NCI-H446 treated with DMSO at 0.1 percent for 48 hours (cell line): ENCODE measurements at regions not wholly inside any gene's neighbourhood (a gene's known extent, or its start where the extent isn't known, plus 50 kb on each side); places are given as distances from the start of the nearest gene placed in this dataset.

Experiments used
- DNase-seq: peaks from one replicate; lab custom pipeline; 2025; lab: John Stamatoyannopoulos, UW

- no peak for DNase-seq
Measured at GRCh38 chr7:67422601-67423000, 426.0 kb downstream of the TYW1 start.

DNA sequence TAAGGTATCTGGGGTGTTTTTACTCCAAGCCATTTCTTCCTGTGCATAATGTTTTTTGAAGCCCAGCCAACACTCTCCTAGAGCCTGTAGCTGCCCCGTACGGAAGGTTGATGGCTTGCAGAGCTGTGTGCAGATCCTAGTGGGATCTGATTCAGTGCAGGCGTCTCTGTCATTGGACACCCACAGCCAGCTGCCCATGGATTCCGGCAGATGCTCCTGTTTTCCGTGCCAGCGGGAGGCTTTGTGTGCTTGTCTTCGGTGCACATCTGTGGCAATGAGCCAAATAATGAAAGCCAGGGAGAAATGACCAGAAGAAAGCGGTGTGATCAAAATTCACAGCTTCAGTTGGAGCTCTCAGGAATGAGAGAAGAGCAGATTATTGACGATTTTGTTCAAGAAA is 426.4 kb downstream of the TYW1 start:
- peak; percentile 11 for DNase-seq

- no peak for DNase-seq
Measured at GRCh38 chr7:67426654-67427053, 430.0 kb downstream of the TYW1 start.

GRCh38 chr7:67429735-67430134 is 433.1 kb downstream of the TYW1 start:
- DNase-seq: no peak

DNA sequence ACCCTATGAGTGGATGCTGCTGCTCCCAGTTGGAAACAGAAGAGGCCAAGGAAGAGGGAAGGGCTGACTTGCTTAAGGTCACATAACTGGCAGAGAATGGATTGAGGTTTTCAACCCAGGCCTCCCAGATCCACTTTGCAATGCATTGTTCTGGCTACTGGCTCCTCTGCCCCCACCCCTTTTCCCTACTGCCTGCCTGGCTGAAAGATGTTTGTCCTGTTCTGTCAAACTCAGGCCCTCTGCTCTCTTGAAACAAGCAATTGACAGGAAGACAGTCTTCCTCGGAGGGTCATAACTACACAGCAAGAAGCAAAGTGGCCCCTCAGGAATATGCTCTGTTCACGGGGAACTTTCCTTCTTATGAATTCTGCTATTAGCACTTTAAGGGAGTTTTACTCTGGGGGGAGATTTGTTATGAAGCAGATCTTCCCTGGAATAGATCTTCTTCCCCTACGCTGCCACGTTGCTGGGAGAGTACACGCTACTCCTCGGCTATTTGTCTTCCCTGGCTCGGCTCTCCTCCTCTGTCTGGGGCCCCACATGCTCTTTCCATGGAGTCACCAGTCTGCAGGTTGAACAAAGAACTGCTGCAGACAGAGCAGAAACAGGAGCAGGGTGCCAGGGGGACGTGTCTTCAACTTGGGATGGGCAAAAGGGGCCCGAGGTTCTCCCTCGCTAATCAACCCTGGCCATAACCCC is 436.1 kb downstream of the TYW1 start:
- DNase-seq: no peak

DNA sequence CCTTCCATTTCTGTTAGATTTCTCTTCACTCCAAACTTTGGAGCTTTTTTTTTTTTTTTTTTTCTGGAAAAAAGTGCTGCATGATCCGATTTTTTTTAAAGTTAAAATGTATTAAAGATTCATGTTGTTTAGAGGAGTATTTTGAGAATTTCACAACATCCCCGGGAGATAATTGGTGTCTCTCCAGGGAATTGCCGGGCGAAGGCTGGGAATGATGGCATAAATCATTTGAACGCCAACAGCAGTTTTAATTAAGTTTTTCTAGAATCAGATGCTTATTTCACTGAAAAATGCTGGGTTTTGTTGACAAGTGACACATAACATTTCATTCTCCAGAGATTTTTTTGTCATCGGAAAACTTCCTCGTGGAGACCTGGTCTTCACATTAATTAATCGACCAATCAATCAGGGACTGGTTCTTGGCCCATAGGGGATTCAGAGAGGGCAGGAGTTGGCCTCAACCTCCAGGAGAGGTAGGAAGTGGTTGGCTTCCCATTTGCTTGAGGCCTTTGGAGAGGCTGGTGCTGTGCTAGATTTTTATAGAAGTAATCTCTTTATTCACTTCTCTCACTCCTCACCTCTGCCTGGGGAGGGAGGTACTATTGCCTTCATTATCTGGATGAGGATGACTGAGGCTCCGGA is 439.4 kb downstream of the TYW1 start:
- no peak for DNase-seq

GRCh38 chr7:67438198-67438882 is 441.7 kb downstream of the TYW1 start:
- DNase-seq: no peak

- DNase-seq: no peak
Measured at GRCh38 chr7:67438913-67439505, 442.4 kb downstream of the TYW1 start.

GRCh38 chr7:67440321-67440720 is 443.7 kb downstream of the TYW1 start:
- no peak for DNase-seq

DNA sequence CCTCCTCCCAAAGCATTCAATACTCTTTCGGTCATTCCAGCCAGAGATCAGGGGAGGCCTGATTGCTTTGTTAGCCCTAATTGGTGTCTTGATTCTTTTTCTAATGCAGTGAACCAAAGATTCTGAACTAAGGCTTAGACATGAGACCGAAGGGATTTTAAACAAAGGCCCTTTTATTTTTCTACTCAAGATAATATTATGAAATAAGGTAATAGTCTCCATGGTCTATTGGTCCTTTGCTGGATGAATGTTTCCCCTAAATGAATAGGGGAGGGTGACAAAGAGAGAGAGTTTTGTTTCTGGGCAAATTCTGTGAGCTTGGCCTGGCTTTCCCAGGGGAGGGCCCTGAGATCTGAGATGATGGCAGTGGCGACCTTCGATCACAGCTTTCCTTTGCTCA is 449.1 kb downstream of the TYW1 start:
- no peak for DNase-seq

DNA sequence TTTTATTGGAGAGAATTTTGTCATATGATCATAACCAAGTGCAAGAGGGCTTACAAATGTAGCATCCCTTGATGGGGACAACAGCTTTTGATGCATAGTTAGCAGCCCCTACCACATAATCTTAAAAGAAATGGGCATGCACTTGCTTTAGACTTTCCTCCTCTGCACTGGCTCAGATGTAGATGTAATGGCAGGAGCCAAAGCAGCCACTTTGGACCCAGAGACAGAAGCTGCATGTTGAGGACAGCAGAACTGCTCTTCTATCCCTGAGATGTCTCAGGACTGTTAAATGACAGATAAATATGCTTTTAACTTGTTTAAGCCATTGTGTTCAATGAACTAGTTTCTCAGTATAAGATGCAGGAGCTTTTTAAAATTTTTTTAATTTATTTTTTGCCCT is 450.7 kb downstream of the TYW1 start:
- DNase-seq: no peak

GRCh38 chr7:67448271-67448670 is 451.6 kb downstream of the TYW1 start:
- no peak for DNase-seq

DNA sequence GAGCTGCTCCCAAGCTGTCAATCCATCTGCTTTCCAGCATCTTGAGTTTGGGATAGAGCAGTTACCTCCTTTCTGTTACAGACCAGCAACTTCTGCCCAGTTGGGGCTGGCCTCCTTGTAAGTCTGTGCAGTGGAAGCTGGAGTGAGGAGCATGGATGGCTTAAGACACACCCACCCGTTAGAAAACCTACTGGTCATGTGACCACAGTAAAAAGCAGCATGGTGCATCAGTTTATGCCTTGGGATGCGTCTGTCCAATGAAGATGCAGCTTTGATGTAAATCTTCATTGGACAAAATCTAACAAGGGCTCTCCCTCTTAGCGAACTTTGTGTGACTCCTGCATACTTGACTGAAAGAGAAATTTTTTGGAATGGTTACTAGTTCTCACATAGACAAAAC is 453.5 kb downstream of the TYW1 start:
- DNase-seq: no peak

- DNase-seq: no peak
Measured at GRCh38 chr7:67451306-67451705, 454.7 kb downstream of the TYW1 start.

DNA sequence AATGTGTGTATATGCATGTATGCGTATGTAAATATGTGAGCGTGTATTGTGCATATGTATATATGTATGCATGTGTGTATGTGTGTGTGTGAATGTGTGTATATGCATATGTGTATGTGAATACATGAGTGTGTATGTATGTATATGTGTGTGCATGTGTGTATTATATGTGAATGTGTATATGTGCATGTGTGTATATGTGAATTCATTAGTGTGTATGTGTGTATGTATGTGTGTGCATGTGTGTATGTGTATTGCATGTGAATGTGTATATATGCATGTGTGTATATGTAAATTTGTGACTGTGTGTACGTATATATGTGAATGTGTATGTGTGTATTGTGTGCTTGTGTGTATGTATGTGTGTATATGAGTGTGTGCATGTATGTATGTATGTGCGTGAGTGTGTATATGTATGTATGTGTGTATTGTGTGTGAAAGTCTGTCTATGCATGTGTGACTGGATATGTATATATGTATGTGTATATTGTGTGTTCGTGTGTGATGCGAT is 455.9 kb downstream of the TYW1 start:
- DNase-seq: no peak

DNA sequence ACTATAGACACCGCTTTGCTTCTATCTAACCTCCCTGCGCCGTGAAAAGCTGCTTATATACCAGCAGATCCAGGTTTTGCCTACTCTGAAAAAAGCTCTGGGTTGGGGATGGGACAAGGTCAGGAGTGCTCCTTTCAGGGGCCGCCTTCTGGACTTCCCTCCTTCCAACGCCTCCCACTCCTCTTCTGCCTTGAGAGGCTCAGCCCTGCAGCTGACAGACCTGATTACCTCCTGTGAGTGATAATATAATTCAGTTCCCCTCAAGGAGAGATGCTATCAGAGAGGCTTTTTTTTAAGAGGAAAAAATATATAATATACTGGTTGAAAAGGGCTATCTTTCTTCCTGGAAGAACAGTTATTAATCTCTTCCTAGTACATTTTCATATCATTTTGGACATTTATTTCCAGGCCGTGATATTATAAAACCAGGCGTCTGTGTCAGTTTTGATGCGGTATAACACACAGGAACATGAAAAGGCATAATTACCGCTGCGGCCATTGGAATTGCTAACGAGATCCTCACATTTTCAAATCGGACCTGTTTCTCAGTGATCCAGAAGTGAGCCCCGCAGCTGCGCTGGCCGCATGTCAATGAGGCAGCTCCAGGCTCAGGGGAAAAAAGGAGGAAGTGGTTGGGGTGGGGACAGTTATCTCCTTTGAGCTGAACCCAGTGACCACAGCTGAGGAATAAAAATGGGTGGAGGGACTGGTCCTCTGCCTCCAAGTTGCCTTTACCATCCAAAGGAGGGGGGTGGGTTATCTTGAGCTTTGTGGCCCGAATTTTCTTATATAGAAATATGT is 457.1 kb downstream of the TYW1 start:
- DNase-seq: no peak

- DNase-seq: no peak
Measured at GRCh38 chr7:67455508-67455907, 458.9 kb downstream of the TYW1 start.

DNA sequence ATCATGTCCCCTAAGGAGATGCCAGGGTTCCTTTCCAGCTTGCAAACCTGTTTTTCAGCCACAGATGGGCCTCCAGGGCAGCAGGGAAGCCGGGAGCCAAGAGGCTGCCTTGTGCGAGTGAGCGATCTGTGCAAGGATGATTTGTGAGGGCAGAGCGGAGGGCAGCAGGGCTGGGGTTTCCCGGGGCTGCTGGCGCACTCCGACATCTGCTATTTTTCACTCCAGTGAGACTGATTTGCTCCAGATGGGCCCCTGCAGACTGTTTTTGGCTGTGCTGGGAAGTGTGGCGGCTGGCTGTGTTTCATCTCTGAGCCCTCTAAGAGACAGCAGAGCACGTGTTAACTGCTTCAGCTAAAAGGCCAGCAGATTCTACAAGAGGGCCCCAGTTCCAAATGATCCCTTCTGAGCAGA is 466.2 kb downstream of the TYW1 start:
- peak; percentile 90 for DNase-seq

DNA sequence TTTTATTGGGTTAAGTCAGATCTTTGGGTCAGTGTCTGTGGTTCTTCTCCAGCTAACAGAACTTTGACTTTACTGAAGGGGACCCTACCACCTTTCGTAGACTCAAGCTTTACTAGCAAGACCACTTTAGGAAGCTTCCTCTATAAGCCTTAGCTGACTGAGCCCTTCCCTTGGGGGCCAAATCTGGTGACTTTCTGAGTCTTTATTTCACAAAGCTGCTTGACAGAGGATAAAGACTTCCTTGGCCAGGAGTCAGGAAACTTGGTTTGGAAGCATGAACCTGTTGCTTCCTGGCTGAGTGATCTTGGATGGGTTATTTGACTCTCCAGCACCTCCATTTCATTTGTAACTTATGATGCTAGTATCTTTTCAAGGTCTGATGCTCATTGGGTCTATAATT is 466.7 kb downstream of the TYW1 start:
- DNase-seq: no peak

DNA sequence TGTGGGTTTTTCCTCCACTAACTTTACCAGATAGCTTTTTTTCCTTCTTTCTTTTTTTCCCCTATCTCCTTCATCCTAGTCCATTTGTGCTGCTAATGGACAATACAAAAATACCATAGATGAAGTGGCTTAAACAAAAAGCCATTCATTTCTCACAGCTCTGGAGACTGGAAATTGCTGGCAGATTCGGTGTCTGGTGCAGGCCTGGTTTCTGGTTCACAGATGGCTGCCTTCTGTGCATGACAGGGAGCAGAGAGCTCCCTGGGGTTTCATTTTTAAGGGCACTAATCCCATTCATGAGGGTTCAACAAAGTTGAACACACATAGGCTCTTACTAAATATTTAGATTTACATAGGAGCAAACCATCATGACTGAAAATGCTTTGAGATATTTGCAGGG is 467.4 kb downstream of the TYW1 start:
- DNase-seq: no peak

DNA sequence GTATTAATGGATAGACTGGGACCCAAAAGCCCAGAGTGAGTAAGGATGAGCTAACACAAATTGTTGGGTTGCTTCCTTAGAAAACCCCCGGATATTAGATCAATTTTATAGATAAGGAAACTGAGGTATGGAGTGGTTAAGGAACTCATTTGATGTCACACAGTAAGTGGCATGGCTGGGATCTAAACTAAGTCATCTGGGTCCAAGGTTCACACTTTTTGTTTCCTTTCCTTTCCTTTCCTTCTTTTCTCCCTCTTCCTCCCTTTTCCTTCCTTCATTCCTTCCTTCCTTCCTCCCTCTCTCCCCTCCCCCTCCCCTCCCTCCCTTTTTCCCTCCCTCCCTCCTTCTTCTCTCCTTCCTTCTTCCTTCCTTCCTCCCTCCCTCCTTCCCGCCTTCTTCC is 469.5 kb downstream of the TYW1 start:
- DNase-seq: no peak

GRCh38 chr7:67470256-67470751 is 473.7 kb downstream of the TYW1 start:
- no peak for DNase-seq
